Panc1 (cell line): ENCODE measurements at regions not wholly inside any gene's neighbourhood (a gene's known extent, or its start where the extent isn't known, plus 50 kb on each side); places are given as distances from the start of the nearest gene placed in this dataset.

ENCODE experiments used
- ATAC-seq: fragments of 200-7000 bp; cut with Tn5 transposase; 2 replicates; pipeline ENCODE4 v1.9.1; 2020; ENCODE audit warnings: mild to moderate bottlenecking, moderate library complexity
- BruUV-seq: library from RNA; stranded (reverse); fragments of 400-500 nt; replicated peaks from 2 replicates; lab custom pipeline; 2021; lab: Mats Ljungman, UMichigan
- CTCF ChIA-PET: fragments of 300-600 bp; sonication (Branson Sonifier 250); formaldehyde crosslinking; loops from one replicate; lab custom pipeline; 2022; ENCODE audit warnings: antibody characterized with exemption; lab: Charles Lee
- POLR2A ChIA-PET: fragments of 300-600 bp; sonication (Branson Sonifier 250); formaldehyde crosslinking; loops from one replicate; lab custom pipeline; 2022; ENCODE audit warnings: antibody characterized with exemption; lab: Charles Lee
- DNase-seq: peaks from one replicate; pipeline ENCODE4 v3.0.0-alpha.2; 2010; ENCODE audit warnings: low read depth, low spot score
- H3K27ac ChIP-seq: 2 replicates; pipeline ENCODE4 v1.5.1; 2011; ENCODE audit warnings: mild to moderate bottlenecking, low read length, inconsistent platforms
- H3K27me3 ChIP-seq: fragments of 200-500 bp; sonication (Bioruptor generic); 2 replicates; pipeline ENCODE4 v1.6.0; 2014; ENCODE audit warnings: low read length, inconsistent platforms; ENCODE audit not compliant: control insufficient read depth, insufficient read depth
- H3K36me3 ChIP-seq: fragments of 200-500 bp; sonication (Bioruptor generic); 2 replicates; pipeline ENCODE4 v1.5.1; 2014; ENCODE audit warnings: inconsistent platforms, mild to moderate bottlenecking, low read length, moderate library complexity; ENCODE audit not compliant: control insufficient read depth, insufficient read depth
- H3K4me1 ChIP-seq: 2 replicates; pipeline ENCODE4 v1.5.1; 2011; ENCODE audit warnings: inconsistent platforms, mild to moderate bottlenecking, low read length, moderate library complexity; ENCODE audit not compliant: control insufficient read depth, insufficient read depth
- H3K4me3 ChIP-seq, 2 experiments: 2 replicates each; pipeline ENCODE4 v1.5.1; 2011 to 2012; ENCODE audit warnings: low read depth in 2 of 2, low read length in 2 of 2, mild to moderate bottlenecking in 2 of 2, inconsistent platforms in 1 of 2, moderate library complexity in 1 of 2
- H3K9me3 ChIP-seq: fragments of 200-500 bp; sonication (Bioruptor generic); 2 replicates; pipeline ENCODE4 v1.5.1; 2014; ENCODE audit warnings: low read depth, mild to moderate bottlenecking, inconsistent platforms, low read length, moderate library complexity; ENCODE audit not compliant: control insufficient read depth, insufficient read depth
- POLR2AphosphoS5 ChIP-seq: IDR thresholded peaks from 2 replicates; pipeline ENCODE4 v1.6.1; 2012; ENCODE audit warnings: mild to moderate bottlenecking, low read depth, low read length, moderate library complexity
- SIN3A ChIP-seq: IDR thresholded peaks from 2 replicates; pipeline ENCODE4 v1.6.1; 2012; ENCODE audit warnings: low read depth, mild to moderate bottlenecking, low read length, moderate library complexity, borderline replicate concordance; ENCODE audit not compliant: insufficient read depth
- TCF7L2 ChIP-seq: IDR thresholded peaks from 2 replicates; pipeline ENCODE4 v1.6.1; 2011; ENCODE audit warnings: mild to moderate bottlenecking, low read depth, low read length, inconsistent platforms
- in situ Hi-C: cut with HindIII; loops from 2 replicates; pipeline ENCODE4 v1.10.0; 2016; ENCODE audit warnings: low sequenced_read_pairs, low pct_unique_long_range_greater_than_20kb
- intact Hi-C: fragments of 100-400 bp; cut with micrococcal nuclease; formaldehyde crosslinking; loops from one replicate; pipeline ENCODE4 v1.10.0; 2022; ENCODE audit not compliant: unreplicated experiment
- TF ChIP-seq, protein P1 (sequence below): fragments of 450-650 bp; IDR thresholded peaks from 2 replicates; pipeline ENCODE4 v1.5.1; 2017; ENCODE audit warnings: mild to moderate bottlenecking
- TF ChIP-seq, protein P2 (sequence below), 2 experiments: IDR thresholded peaks; 2 replicates each; pipeline ENCODE4 v1.6.1; 2011 to 2012; ENCODE audit warnings: low read depth in 2 of 2, control low read depth in 1 of 2, low read length in 1 of 2, mild to moderate bottlenecking in 1 of 2, moderate library complexity in 1 of 2; ENCODE audit not compliant: insufficient read depth in 1 of 2

DNA sequence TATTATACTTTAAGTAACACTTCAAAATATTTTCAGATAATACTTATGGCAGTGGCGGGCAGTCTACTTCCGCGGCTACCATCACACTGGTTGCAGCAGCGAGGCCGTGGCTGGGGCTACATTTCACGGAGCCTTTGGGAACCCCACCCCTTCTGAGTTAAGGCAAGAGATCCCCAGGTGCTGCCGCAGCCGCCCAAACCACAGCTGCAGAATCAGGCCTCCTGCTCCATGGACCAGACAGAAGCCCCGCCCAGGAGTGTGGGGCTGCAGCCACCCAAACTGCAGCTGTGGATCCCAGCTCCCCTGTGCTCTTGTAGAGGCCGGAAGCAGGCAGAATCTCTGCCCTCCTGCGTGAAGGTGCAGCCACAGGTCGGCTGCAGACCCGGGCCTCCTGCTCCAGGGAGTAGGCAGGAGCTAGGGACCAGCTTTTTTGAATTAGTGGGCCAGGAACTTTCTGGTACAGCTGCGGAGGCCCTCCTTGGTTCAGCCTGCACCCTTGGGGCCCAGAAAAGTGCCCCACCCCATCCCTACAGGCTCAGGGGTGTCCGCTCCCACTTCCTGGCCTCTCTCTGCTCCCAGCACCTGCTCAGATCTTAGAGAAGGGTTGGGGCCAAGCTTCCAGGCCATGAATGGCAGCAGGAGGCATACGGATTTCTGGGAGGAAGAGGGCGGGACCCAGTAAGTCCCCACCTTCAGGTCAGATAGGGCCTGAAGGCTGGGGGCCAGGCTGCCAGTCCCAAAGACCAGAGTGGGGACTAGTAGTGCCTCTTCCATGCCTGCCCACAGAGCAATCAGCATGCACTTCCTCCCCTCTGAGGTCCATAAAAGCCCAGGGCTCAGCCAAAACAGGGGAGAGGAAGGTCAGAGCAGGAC is 1188.8 kb upstream of the CADM2 start:
- TF ChIP-seq, protein P1, sequence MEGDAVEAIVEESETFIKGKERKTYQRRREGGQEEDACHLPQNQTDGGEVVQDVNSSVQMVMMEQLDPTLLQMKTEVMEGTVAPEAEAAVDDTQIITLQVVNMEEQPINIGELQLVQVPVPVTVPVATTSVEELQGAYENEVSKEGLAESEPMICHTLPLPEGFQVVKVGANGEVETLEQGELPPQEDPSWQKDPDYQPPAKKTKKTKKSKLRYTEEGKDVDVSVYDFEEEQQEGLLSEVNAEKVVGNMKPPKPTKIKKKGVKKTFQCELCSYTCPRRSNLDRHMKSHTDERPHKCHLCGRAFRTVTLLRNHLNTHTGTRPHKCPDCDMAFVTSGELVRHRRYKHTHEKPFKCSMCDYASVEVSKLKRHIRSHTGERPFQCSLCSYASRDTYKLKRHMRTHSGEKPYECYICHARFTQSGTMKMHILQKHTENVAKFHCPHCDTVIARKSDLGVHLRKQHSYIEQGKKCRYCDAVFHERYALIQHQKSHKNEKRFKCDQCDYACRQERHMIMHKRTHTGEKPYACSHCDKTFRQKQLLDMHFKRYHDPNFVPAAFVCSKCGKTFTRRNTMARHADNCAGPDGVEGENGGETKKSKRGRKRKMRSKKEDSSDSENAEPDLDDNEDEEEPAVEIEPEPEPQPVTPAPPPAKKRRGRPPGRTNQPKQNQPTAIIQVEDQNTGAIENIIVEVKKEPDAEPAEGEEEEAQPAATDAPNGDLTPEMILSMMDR, result no peak
- TF ChIP-seq, protein P2, sequence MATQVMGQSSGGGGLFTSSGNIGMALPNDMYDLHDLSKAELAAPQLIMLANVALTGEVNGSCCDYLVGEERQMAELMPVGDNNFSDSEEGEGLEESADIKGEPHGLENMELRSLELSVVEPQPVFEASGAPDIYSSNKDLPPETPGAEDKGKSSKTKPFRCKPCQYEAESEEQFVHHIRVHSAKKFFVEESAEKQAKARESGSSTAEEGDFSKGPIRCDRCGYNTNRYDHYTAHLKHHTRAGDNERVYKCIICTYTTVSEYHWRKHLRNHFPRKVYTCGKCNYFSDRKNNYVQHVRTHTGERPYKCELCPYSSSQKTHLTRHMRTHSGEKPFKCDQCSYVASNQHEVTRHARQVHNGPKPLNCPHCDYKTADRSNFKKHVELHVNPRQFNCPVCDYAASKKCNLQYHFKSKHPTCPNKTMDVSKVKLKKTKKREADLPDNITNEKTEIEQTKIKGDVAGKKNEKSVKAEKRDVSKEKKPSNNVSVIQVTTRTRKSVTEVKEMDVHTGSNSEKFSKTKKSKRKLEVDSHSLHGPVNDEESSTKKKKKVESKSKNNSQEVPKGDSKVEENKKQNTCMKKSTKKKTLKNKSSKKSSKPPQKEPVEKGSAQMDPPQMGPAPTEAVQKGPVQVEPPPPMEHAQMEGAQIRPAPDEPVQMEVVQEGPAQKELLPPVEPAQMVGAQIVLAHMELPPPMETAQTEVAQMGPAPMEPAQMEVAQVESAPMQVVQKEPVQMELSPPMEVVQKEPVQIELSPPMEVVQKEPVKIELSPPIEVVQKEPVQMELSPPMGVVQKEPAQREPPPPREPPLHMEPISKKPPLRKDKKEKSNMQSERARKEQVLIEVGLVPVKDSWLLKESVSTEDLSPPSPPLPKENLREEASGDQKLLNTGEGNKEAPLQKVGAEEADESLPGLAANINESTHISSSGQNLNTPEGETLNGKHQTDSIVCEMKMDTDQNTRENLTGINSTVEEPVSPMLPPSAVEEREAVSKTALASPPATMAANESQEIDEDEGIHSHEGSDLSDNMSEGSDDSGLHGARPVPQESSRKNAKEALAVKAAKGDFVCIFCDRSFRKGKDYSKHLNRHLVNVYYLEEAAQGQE (IDR thresholded peaks at IDR 0.05; ENCODE audit: insufficient read depth in 1 of 2, low read depth in 2 of 2, low read length in 1 of 2), result no peak
- no peak for TF ChIP-seq TCF7L2
- no peak for TF ChIP-seq SIN3A
- no peak for TF ChIP-seq POLR2AphosphoS5
- H3K27ac ChIP-seq, result no peak overlapping the region
- POLR2A ChIA-PET, result no interaction called here
- H3K36me3 ChIP-seq, result no peaks in the 10 kb centered on the region
- H3K4me3 ChIP-seq, result no peak overlapping the region
- no peaks in the 10 kb centered on the region for H3K27me3 ChIP-seq
- H3K9me3 ChIP-seq, result no peaks in the 10 kb centered on the region
- DNase-seq, result no peak
- BruUV-seq, result no TSS peak
- no peaks in the 10 kb centered on the region for H3K4me1 ChIP-seq
- CTCF ChIA-PET, result no interaction called here
- intact Hi-C loops, result no loop called here
- no peak for ATAC-seq
- in situ Hi-C loops, result no loop called here

DNA sequence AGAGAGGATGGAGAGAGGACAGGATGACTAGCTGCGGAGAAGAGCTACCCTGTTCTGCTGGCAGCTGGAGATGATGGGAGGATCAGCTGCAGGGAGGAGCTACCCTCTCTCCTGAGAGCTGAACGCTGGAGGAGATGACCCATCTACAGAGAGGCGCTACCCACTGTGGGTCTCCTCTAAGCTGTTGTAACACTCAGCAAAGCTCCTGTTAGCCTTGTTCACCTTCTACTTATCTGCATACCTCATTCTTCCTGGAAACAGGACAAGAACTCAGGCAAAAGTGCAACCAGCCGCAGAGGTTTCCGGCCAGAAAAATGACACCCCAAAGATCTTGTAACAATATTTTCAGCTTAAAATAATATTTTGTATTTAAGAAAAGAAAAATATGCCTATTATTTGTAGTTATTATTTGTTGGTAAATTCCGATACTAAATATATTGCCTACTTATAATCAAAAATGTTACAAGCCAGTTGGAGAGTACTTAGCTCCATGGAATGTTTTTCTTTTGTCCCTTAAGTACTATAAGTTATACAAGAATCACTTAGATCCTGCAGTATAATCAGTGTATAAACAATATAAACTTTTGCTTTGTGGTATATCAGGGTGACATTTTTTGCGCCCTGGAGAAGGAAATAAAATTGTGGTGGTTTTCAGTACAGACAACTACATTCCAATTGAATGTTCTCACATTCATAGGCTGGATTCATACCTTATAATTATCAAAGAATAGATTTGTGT is 1188.0 kb upstream of the CADM2 start:
- CTCF ChIA-PET, result no interaction called here
- in situ Hi-C loops (no loop called here), intact Hi-C loops (no loop called here)
- Histone ChIP-seq H3K9me3 (no peaks in the 10 kb centered on the region), H3K4me1 (no peaks in the 10 kb centered on the region), H3K27me3 (no peaks in the 10 kb centered on the region), H3K4me3 (no peak overlapping the region), H3K27ac (no peak overlapping the region), H3K36me3 (no peaks in the 10 kb centered on the region)
- DNase-seq, result no peak
- BruUV-seq, result no TSS peak
- no peak for ATAC-seq
- no peak for TF ChIP-seq SIN3A
- TF ChIP-seq TCF7L2, result no peak
- no peak for TF ChIP-seq POLR2AphosphoS5
- TF ChIP-seq, protein P1, result no peak
- TF ChIP-seq, protein P2 (IDR thresholded peaks at IDR 0.05; ENCODE audit: insufficient read depth in 1 of 2, low read depth in 2 of 2, low read length in 1 of 2), result no peak
- POLR2A ChIA-PET, result no interaction called here
